Trophoblast cell (in vitro differentiated cells and primary cell): ENCODE measurements at regions not wholly inside any gene's neighbourhood (a gene's known extent, or its start where the extent isn't known, plus 50 kb on each side); places are given as distances from the start of the nearest gene placed in this dataset.

Experiments
- DNase-seq, 2 donors: peaks; one replicate each; pipeline ENCODE4 v3.0.0-alpha.2; 2016
- H2AFZ ChIP-seq: 2 replicates; pipeline ENCODE4 v1.6.1; 2013; ENCODE audit warnings: low read length, moderate library complexity, mild to moderate bottlenecking; ENCODE audit not compliant: insufficient read depth, poor library complexity
- H2AK5ac ChIP-seq: 2 replicates; pipeline ENCODE4 v1.6.1; 2013; ENCODE audit warnings: mild to moderate bottlenecking, low read length
- H2BK120ac ChIP-seq: 2 replicates; pipeline ENCODE4 v1.6.1; 2013; ENCODE audit warnings: low read length, mild to moderate bottlenecking, moderate library complexity; ENCODE audit not compliant: insufficient read depth, poor library complexity
- H2BK12ac ChIP-seq: 2 replicates; pipeline ENCODE4 v1.6.1; 2013; ENCODE audit warnings: mild to moderate bottlenecking, low read length, moderate library complexity
- H2BK5ac ChIP-seq: 2 replicates; pipeline ENCODE4 v1.6.1; 2013; ENCODE audit warnings: low read length, low read depth, moderate library complexity, mild to moderate bottlenecking; ENCODE audit not compliant: poor library complexity
- H3K14ac ChIP-seq: 2 replicates; pipeline ENCODE4 v1.6.1; 2013; ENCODE audit warnings: mild to moderate bottlenecking, low read length
- H3K18ac ChIP-seq: 2 replicates; pipeline ENCODE4 v1.6.1; 2013; ENCODE audit warnings: mild to moderate bottlenecking, low read length
- H3K23ac ChIP-seq: 2 replicates; pipeline ENCODE4 v1.6.1; 2013; ENCODE audit warnings: low read length
- H3K27ac ChIP-seq: 2 replicates; pipeline ENCODE4 v1.5.1; 2013; ENCODE audit warnings: low read depth, mild to moderate bottlenecking, inconsistent platforms, low read length, moderate library complexity
- H3K27me3 ChIP-seq: 2 replicates; pipeline ENCODE4 v1.6.1; 2013; ENCODE audit warnings: inconsistent platforms, mild to moderate bottlenecking, low read length, moderate library complexity; ENCODE audit not compliant: insufficient read depth
- H3K36me3 ChIP-seq, 2 experiments: 1 replicate in 1 of 2; 2 replicates in 1 of 2; pipeline ENCODE4 v1.6.1; 2013; ENCODE audit warnings: low read length in 2 of 2, mild to moderate bottlenecking in 2 of 2, moderate library complexity in 1 of 2; ENCODE audit not compliant: insufficient read depth in 2 of 2, control insufficient read depth in 1 of 2
- H3K4ac ChIP-seq: 2 replicates; pipeline ENCODE4 v1.6.1; 2013; ENCODE audit warnings: low read depth, mild to moderate bottlenecking, low read length, moderate library complexity
- H3K4me1 ChIP-seq, 2 experiments: 1 replicate in 1 of 2; 2 replicates in 1 of 2; pipeline ENCODE4 v1.6.1; 2013; ENCODE audit warnings: low read length in 2 of 2, mild to moderate bottlenecking in 2 of 2, moderate library complexity in 1 of 2; ENCODE audit not compliant: insufficient read depth in 2 of 2, control insufficient read depth in 1 of 2
- H3K4me2 ChIP-seq: 2 replicates; pipeline ENCODE4 v1.6.1; 2013; ENCODE audit warnings: inconsistent platforms, mild to moderate bottlenecking, low read length, moderate library complexity
- H3K4me3 ChIP-seq: 2 replicates; pipeline ENCODE4 v1.5.1; 2013; ENCODE audit warnings: mild to moderate bottlenecking, low read depth, low read length, inconsistent platforms
- H3K79me1 ChIP-seq: one replicate; pipeline ENCODE4 v1.6.1; 2013; ENCODE audit warnings: low read length
- H3K79me2 ChIP-seq: 2 replicates; pipeline ENCODE4 v1.6.1; 2013; ENCODE audit warnings: low read length, mild to moderate bottlenecking; ENCODE audit not compliant: control insufficient read depth, insufficient read depth, poor library complexity
- H3K9ac ChIP-seq: 2 replicates; pipeline ENCODE4 v1.6.1; 2013; ENCODE audit warnings: mild to moderate bottlenecking, low read length
- H3K9me3 ChIP-seq: 2 replicates; pipeline ENCODE4 v1.6.1; 2013; ENCODE audit warnings: low read depth, mild to moderate bottlenecking, control low read depth, inconsistent platforms, low read length; ENCODE audit not compliant: insufficient read depth
- H4K12ac ChIP-seq: 2 replicates; pipeline ENCODE4 v1.6.1; 2013; ENCODE audit warnings: low read depth, mild to moderate bottlenecking, low read length, moderate library complexity
- H4K8ac ChIP-seq: 2 replicates; pipeline ENCODE4 v1.6.1; 2013; ENCODE audit warnings: low read depth, mild to moderate bottlenecking, low read length, moderate library complexity
- H4K91ac ChIP-seq: one replicate; pipeline ENCODE4 v1.6.1; 2013; ENCODE audit warnings: low read depth, mild to moderate bottlenecking, low read length, moderate library complexity
- WGBS: extraction: QIAGEN DNeasy Blood & Tissue Kit; methylation state at CpG from one replicate; pipeline ENCODE4 v1.1.7; 2013; ENCODE audit warnings: missing lambda C conversion rate; ENCODE audit not compliant: insufficient read length, insufficient coverage; ENCODE audit errors: extremely low coverage; 5-methylcytosine and 5-hydroxymethylcytosine counted together

DNA sequence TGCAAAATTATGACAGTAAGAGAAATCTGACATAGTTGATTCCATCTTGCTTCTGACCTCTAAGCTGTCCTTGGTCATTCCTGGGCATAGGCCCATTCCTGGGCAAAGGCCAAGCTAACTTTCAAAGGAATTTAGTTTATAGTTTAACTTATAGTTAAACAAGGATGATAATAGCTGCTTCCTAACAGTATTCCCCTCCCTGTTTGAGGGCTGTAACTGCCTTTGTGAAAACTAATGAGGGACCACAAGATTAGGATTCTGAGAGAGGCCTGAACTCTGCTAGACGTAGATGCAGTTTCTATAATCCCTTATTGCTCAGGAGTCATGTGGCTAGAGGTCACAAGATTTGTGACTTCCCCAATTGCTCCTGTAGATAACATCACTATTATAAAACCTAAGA is 80.2 kb upstream of the ASIC2 start:
- no peak overlapping the region for H2AK5ac ChIP-seq
- no peak overlapping the region for H4K8ac ChIP-seq
- H3K9me3 ChIP-seq: no peaks in the 10 kb centered on the region
- peaks cover 4% of the 10 kb centered on the region for H3K79me1 ChIP-seq
- H3K9ac ChIP-seq: no peak overlapping the region
- H2BK12ac ChIP-seq: no peak overlapping the region
- no CpG with 5 or more reads among the region's 1 CpG for WGBS
- H3K36me3 ChIP-seq: no peaks in the 10 kb centered on the region
- H2AFZ ChIP-seq: no peak overlapping the region
- H2BK120ac ChIP-seq: no peak overlapping the region
- H3K27ac ChIP-seq: no peak overlapping the region
- no peak overlapping the region for H2BK5ac ChIP-seq
- H4K12ac ChIP-seq: no peak overlapping the region
- no peaks in the 10 kb centered on the region for H3K27me3 ChIP-seq
- no peak overlapping the region for H3K18ac ChIP-seq
- no peak overlapping the region for H4K91ac ChIP-seq
- no peak overlapping the region for H3K4me3 ChIP-seq
- H3K4ac ChIP-seq: no peak overlapping the region
- no peak overlapping the region for H3K23ac ChIP-seq
- no peaks in the 10 kb centered on the region for H3K79me2 ChIP-seq
- H3K4me1 ChIP-seq: peaks cover 15 to 24% of the 10 kb centered on the region in 2 experiments
- DNase-seq: no peak
- no peak overlapping the region for H3K14ac ChIP-seq
- no peak overlapping the region for H3K4me2 ChIP-seq

DNA sequence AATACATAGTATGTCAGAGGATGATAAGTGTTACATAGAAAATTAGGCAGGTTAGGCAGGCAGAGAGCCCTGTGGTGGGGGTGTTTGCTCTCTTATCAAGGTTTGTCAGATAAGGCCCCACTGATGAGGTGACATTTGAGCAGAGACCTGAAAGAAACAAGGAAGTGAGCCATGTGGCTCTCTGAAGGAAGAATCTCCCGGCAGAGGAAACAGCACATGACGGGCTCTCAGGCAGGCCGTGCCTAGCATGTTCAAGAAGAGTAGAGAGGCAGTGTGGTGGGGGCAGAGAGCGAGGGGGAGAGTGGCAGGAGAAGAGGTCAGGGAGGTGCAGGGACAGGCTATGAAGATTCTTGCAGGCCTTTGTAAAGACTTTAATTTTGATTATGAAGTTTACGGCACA is 82.0 kb upstream of the ASIC2 start:
- H2AK5ac ChIP-seq: no peak overlapping the region
- no peaks in the 10 kb centered on the region for H3K27me3 ChIP-seq
- DNase-seq: no peak
- peaks cover 4% of the 10 kb centered on the region for H3K79me1 ChIP-seq
- no peak overlapping the region for H3K14ac ChIP-seq
- no peak overlapping the region for H2BK5ac ChIP-seq
- no peak overlapping the region for H4K91ac ChIP-seq
- H3K4me1 ChIP-seq: peaks cover 9 to 15% of the 10 kb centered on the region in 2 experiments
- H3K9ac ChIP-seq: no peak overlapping the region
- H3K18ac ChIP-seq: no peak overlapping the region
- H3K27ac ChIP-seq: no peak overlapping the region
- no peak overlapping the region for H4K8ac ChIP-seq
- H2BK120ac ChIP-seq: no peak overlapping the region
- no peak overlapping the region for H3K4me2 ChIP-seq
- WGBS: no CpG with 5 or more reads among the region's 5 CpGs
- no peak overlapping the region for H3K4me3 ChIP-seq
- no peak overlapping the region for H3K4ac ChIP-seq
- no peak overlapping the region for H4K12ac ChIP-seq
- H2BK12ac ChIP-seq: peak overlapping the region; percentile 24
- no peaks in the 10 kb centered on the region for H3K9me3 ChIP-seq
- H3K79me2 ChIP-seq: no peaks in the 10 kb centered on the region
- H3K36me3 ChIP-seq: no peaks in the 10 kb centered on the region
- no peak overlapping the region for H2AFZ ChIP-seq
- H3K23ac ChIP-seq: no peak overlapping the region

DNA sequence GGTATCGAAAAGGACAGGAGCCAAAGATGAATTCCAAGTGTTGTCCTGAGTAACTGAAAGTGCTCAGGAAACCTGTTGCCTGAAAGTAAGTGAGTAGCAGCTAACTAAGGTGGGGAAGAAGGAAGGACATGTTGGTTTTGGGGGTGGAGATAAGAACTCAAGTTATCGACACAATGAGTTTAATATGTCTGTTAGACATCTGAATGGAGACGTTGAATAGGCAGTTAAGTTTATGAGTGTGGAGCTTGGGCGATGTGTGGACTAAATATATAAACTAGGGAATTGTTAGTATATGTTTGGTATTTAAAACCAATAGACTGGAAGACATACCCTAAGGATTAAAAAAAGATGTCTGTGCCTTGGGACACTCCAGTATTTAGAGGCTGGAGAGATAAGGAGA is 82.7 kb upstream of the ASIC2 start:
- Histone ChIP-seq H2AK5ac (no peak overlapping the region), H3K23ac (no peak overlapping the region), H3K4me1 (peaks cover 4 to 9% of the 10 kb centered on the region in 2 experiments), H3K79me1 (peaks cover 4% of the 10 kb centered on the region), H3K79me2 (no peaks in the 10 kb centered on the region), H2BK5ac (no peak overlapping the region), H3K4ac (no peak overlapping the region), H4K12ac (no peak overlapping the region), H3K4me3 (no peak overlapping the region), H3K27ac (no peak overlapping the region), H2BK120ac (no peak overlapping the region), H3K27me3 (no peaks in the 10 kb centered on the region), H3K9me3 (no peaks in the 10 kb centered on the region), H3K9ac (no peak overlapping the region), H4K91ac (no peak overlapping the region), H3K36me3 (no peaks in the 10 kb centered on the region), H3K4me2 (no peak overlapping the region), H4K8ac (no peak overlapping the region), H2AFZ (no peak overlapping the region), H2BK12ac (no peak overlapping the region), H3K18ac (no peak overlapping the region), H3K14ac (no peak overlapping the region)
- DNase-seq: no peak
- WGBS: no CpG with 5 or more reads among the region's 4 CpGs

DNA sequence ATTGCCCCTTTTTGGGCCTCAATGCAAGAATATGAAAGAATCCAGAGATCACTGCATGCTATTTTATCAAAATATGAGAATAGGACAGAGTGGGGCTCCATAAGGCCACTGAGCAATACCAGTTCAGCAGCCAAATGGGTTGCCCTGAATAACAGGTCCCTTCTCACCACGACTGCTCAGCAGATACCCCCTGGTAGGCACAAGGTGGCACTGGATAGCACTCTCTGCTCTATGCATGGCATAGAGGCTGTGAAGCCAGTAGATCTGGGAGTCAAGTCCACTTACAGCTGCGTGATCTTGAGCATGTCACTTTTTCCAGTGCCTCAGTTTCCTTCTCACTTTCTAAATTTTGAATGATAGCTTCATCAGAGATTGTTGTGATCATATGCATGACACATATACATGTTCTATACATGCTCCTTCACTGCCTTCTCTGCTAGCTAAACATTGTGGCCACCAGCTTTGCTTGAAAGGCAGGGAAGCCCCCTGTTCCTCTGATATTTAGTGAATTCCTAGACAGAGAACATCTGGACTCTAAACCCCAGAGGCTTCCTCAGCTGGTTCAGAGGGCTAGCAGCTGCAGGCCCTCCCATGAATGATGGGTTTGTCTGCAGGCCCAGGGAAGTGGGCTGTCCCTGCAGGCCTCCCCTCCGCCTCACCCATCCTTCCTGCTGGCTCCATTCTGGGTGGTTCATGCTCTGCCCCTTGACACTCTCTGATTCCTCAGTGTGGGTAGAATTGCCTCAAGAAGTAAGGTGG is 84.9 kb upstream of the ASIC2 start:
- Histone ChIP-seq H3K4me3 (no peak overlapping the region), H3K79me1 (no peaks in the 10 kb centered on the region), H2AK5ac (no peak overlapping the region), H2BK120ac (no peak overlapping the region), H3K9me3 (no peaks in the 10 kb centered on the region), H3K14ac (no peak overlapping the region), H3K23ac (no peak overlapping the region), H3K4me2 (no peak overlapping the region), H3K4me1 (no peaks in the 10 kb centered on the region), H3K79me2 (no peaks in the 10 kb centered on the region), H4K91ac (no peak overlapping the region), H3K9ac (no peak overlapping the region), H3K27ac (no peak overlapping the region), H2AFZ (no peak overlapping the region), H3K4ac (no peak overlapping the region), H3K36me3 (no peaks in the 10 kb centered on the region), H3K18ac (no peak overlapping the region), H2BK5ac (no peak overlapping the region), H4K8ac (no peak overlapping the region), H4K12ac (no peak overlapping the region), H2BK12ac (no peak overlapping the region), H3K27me3 (no peaks in the 10 kb centered on the region)
- DNase-seq: no peak
- no CpG with 5 or more reads among the region's 3 CpGs for WGBS
